Gastrocnemius medialis (tissue), 4 donors: ENCODE measurements at regions not wholly inside any gene's neighbourhood (a gene's known extent, or its start where the extent isn't known, plus 50 kb on each side); places are given as distances from the start of the nearest gene placed in this dataset.

Experiments used
- CTCF ChIP-seq, 5 experiments: fragments of 450-650 bp in 3 of 5; fragments of 200-600 bp in 2 of 5; sonication (generic) in 2 of 5; IDR thresholded peaks in 4 of 5; conservative IDR thresholded peaks in 1 of 5; 1 replicate in 4 of 5; 2 replicates in 1 of 5; pipeline ENCODE4 v1.5.1; 2016 to 2019; ENCODE audit warnings: antibody characterized with exemption in 5 of 5, mild to moderate bottlenecking in 3 of 5, moderate library complexity in 3 of 5
- POLR2A ChIP-seq, 2 donors: fragments of 450-650 bp; IDR thresholded peaks; one replicate each; pipeline ENCODE4 v1.6.1; 2017; ENCODE audit warnings: antibody characterized with exemption in 2 of 2, mild to moderate bottlenecking in 2 of 2, moderate library complexity in 2 of 2

GRCh38 chr3:73727854-73728253 is 103.1 kb upstream of the PDZRN3 start:
- no peak for TF ChIP-seq POLR2A (IDR thresholded peaks at IDR 0.05)
- no peak for TF ChIP-seq CTCF (IDR thresholded peaks at IDR 0.05 in 4 of 5, conservative IDR thresholded peaks at IDR 0.05 in 1 of 5)
